ENCODE measurements at regions not wholly inside any gene's neighbourhood (a gene's known extent, or its start where the extent isn't known, plus 50 kb on each side); places are given as distances from the start of the nearest gene placed in this dataset.

DNA sequence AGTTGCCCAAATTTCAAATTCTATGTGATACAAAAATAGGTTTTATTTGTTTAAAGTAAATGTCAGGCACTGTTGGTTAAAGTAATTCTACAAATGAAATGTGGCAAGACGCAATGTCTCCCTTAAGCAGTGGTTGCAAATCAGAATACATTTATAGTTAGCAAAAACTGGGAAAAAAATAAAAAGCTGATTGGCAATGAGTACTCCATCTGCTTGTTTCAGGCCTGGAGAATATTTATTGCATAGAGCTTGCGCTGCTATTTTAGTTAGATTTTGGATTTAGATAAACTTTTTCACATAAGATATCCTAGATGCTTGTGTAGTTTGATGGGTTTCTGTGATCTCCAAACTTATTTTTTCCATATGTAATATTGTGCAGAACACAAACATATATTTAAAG, 224.0 kb upstream of the MPPED2 start:
- H2AK9ac ChIP-seq (replicated peaks; ENCODE audit: low read depth, low read length, poor library complexity): no peak overlapping the region
- H3K9ac ChIP-seq (ENCODE audit: low read depth, low read length): no peak overlapping the region

More for the DNA sequence above, 224.0 kb upstream of the MPPED2 start:
- no peaks in the 10 kb centered on the region for H3K27me3 ChIP-seq (ENCODE audit: control insufficient read depth, insufficient read depth, low read length)
- no peak overlapping the region for H2BK5ac ChIP-seq (ENCODE audit: low read depth, low read length, poor library complexity, severe bottlenecking)
- dilution Hi-C loops (cut with HindIII; ENCODE audit: low sequenced_read_pairs, unreplicated experiment) (no loop called here), intact Hi-C loops (cut with micrococcal nuclease) (no loop called here), in situ Hi-C loops (cut with MboI; ENCODE audit: low sequenced_read_pairs) (no loop called here)
- no peak overlapping the region for H4K91ac ChIP-seq (ENCODE audit: insufficient read depth, low read depth, low read length)
- no peaks in the 10 kb centered on the region for H3K36me3 ChIP-seq (ENCODE audit: control insufficient read depth, insufficient read depth, low read length)
- no peak overlapping the region for H2BK15ac ChIP-seq (ENCODE audit: low read depth, low read length)
- no peaks in the 10 kb centered on the region for H3K9me3 ChIP-seq (ENCODE audit: control insufficient read depth, insufficient read depth, low read length)
- BruUV-seq (replicated peaks): no TSS peak
- TF ChIP-seq RCOR1 (IDR thresholded peaks at IDR 0.05; ENCODE audit: insufficient replicate concordance, low read length) (no peak), RFX5 (IDR thresholded peaks at IDR 0.05; ENCODE audit: low read depth, low read length) (no peak), FOS (IDR thresholded peaks at IDR 0.05; ENCODE audit: low read depth, low read length) (no peak), BHLHE40 (IDR thresholded peaks at IDR 0.05; ENCODE audit: low read depth, low read length) (no peak), MAFK (IDR thresholded peaks at IDR 0.05; ENCODE audit: low read depth, low read length) (no peak), SMC3 (IDR thresholded peaks at IDR 0.05; ENCODE audit: low read depth, low read length) (no peak), RAD21 (IDR thresholded peaks at IDR 0.05; ENCODE audit: low read length) (no peak), POLR2A (IDR thresholded peaks at IDR 0.05; ENCODE audit: low read depth, low read length) (no peak), MXI1 (IDR thresholded peaks at IDR 0.05; ENCODE audit: borderline replicate concordance, low read depth, low read length) (no peak), CHD1 (IDR thresholded peaks at IDR 0.05; ENCODE audit: low read depth, low read length) (no peak), NFE2L2 (IDR thresholded peaks at IDR 0.05; ENCODE audit: low read depth, low read length) (no peak), MAZ (IDR thresholded peaks at IDR 0.05; ENCODE audit: borderline replicate concordance, low read depth, low read length) (no peak), CEBPB (IDR thresholded peaks at IDR 0.05; ENCODE audit: low read depth, low read length) (no peak)
- TF ChIP-seq, protein P1, sequence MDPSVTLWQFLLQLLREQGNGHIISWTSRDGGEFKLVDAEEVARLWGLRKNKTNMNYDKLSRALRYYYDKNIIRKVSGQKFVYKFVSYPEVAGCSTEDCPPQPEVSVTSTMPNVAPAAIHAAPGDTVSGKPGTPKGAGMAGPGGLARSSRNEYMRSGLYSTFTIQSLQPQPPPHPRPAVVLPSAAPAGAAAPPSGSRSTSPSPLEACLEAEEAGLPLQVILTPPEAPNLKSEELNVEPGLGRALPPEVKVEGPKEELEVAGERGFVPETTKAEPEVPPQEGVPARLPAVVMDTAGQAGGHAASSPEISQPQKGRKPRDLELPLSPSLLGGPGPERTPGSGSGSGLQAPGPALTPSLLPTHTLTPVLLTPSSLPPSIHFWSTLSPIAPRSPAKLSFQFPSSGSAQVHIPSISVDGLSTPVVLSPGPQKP (IDR thresholded peaks at IDR 0.05; ENCODE audit: borderline replicate concordance, low read depth, low read length): no peak
- TF ChIP-seq, protein P2, sequence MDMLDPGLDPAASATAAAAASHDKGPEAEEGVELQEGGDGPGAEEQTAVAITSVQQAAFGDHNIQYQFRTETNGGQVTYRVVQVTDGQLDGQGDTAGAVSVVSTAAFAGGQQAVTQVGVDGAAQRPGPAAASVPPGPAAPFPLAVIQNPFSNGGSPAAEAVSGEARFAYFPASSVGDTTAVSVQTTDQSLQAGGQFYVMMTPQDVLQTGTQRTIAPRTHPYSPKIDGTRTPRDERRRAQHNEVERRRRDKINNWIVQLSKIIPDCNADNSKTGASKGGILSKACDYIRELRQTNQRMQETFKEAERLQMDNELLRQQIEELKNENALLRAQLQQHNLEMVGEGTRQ (IDR thresholded peaks at IDR 0.05; ENCODE audit: low read depth, low read length): no peak
- TF ChIP-seq, protein P3, sequence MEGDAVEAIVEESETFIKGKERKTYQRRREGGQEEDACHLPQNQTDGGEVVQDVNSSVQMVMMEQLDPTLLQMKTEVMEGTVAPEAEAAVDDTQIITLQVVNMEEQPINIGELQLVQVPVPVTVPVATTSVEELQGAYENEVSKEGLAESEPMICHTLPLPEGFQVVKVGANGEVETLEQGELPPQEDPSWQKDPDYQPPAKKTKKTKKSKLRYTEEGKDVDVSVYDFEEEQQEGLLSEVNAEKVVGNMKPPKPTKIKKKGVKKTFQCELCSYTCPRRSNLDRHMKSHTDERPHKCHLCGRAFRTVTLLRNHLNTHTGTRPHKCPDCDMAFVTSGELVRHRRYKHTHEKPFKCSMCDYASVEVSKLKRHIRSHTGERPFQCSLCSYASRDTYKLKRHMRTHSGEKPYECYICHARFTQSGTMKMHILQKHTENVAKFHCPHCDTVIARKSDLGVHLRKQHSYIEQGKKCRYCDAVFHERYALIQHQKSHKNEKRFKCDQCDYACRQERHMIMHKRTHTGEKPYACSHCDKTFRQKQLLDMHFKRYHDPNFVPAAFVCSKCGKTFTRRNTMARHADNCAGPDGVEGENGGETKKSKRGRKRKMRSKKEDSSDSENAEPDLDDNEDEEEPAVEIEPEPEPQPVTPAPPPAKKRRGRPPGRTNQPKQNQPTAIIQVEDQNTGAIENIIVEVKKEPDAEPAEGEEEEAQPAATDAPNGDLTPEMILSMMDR (conservative IDR thresholded peaks at IDR 0.05; ENCODE audit: low read depth, low read length): no peak
- no peak overlapping the region for H2BK120ac ChIP-seq (ENCODE audit: low read depth, low read length)
- H3K27ac ChIP-seq (ENCODE audit: insufficient read depth, low read length): no peak overlapping the region
- no peak overlapping the region for H3K14ac ChIP-seq (replicated peaks; ENCODE audit: low read depth, low read length)
- H3K4me3 ChIP-seq (ENCODE audit: insufficient read depth, low read depth, low read length): no peak overlapping the region
- H3K4ac ChIP-seq (ENCODE audit: low read depth, low read length): no peak overlapping the region
- no peak overlapping the region for H4K5ac ChIP-seq (ENCODE audit: low read depth, low read length)
- H2BK20ac ChIP-seq (ENCODE audit: low read depth, low read length): no peak overlapping the region
- H2AK5ac ChIP-seq (ENCODE audit: low read depth, low read length): no peak overlapping the region
- H3K4me2 ChIP-seq (ENCODE audit: low read depth, low read length): no peak overlapping the region
- H4K8ac ChIP-seq (ENCODE audit: low read depth in 2 of 2, low read length in 2 of 2): no peak overlapping the region
- H3K23ac ChIP-seq (ENCODE audit: low read depth, low read length): no peak overlapping the region
- H4K20me1 ChIP-seq (ENCODE audit: insufficient read depth, low read length): no peaks in the 10 kb centered on the region
- WGBS, 2 experiments (ENCODE audit: extremely low coverage in 2 of 2, insufficient read length in 1 of 2): no CpG with 5 or more reads among the region's 2 CpGs
- ATAC-seq (ENCODE audit: low read depth) (no peak), DNase-seq (no peak)
- CTCF ChIA-PET: no interaction called here
- no peak overlapping the region for H2AFZ ChIP-seq (replicated peaks; ENCODE audit: low read length, poor library complexity)
- H3K18ac ChIP-seq (ENCODE audit: low read depth, low read length): no peak overlapping the region
- no peak overlapping the region for H3K56ac ChIP-seq (ENCODE audit: extremely low read depth, insufficient read depth, low read length)
- H3K9me1 ChIP-seq (ENCODE audit: insufficient read depth, low read length): no peaks in the 10 kb centered on the region
- no peaks in the 10 kb centered on the region for H3K4me1 ChIP-seq (ENCODE audit: control insufficient read depth, insufficient read depth, low read length)
- POLR2A ChIA-PET (ENCODE audit: unreplicated experiment): no interaction called here
- no peaks in the 10 kb centered on the region for H3K79me1 ChIP-seq (ENCODE audit: low read depth in 1 of 2, low read length in 2 of 2)
